ENCODE measurements at regions not wholly inside any gene's neighbourhood (a gene's known extent, or its start where the extent isn't known, plus 50 kb on each side); places are given as distances from the start of the nearest gene placed in this dataset.
"Not testable (repeated sequence)": the region's sequence is repeated elsewhere in the genome, so short reads cannot be mapped to it uniquely, and the experiment has no call there.

- no peak for ATAC-seq
These were observed 68.1 kb upstream of the GRXCR1 start for GRCh38 chr4:42824278-42824977.

- no peak for ATAC-seq
These were observed 71.3 kb upstream of the GRXCR1 start for GRCh38 chr4:42821230-42821629.

DNA sequence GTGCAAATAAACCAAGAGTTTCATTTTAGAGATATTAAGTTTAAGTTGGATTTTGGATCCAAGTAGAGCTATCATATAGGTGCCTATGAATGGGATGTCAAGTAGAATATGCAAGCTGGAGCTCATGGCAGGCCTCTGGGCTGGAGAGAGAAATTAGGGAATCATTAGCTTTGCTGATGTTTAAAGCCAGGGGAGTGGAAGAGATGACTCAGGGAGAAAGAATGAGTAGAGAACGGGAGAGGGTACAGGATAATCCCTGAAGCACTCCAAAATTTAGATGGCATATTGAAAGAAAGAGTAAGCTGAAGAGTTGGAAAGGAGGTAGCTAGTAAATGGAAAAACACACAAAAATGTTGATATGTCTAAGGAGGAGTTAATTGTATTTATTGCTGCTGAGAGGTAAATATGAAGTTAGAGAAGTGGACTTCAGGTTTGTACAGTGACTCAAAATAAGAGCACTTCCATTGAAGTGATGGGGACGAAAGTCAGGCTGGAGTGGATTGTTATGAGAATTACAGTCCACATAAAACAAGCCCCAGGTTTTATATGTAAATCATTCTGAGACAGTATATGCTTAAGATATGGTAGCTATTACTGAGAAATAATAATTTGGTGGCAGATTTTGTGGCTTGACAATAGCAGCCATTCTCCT, 72.5 kb upstream of the GRXCR1 start:
- no peak for ATAC-seq

GRCh38 chr4:42817913-42818312, 74.6 kb upstream of the GRXCR1 start:
- no peak for ATAC-seq

- no peak for ATAC-seq
These were observed 75.6 kb upstream of the GRXCR1 start for GRCh38 chr4:42816880-42817400.

- no peak for ATAC-seq
These were observed 76.2 kb upstream of the GRXCR1 start for GRCh38 chr4:42816189-42816879.

GRCh38 chr4:42809419-42810084, 83.0 kb upstream of the GRXCR1 start:
- no peak for ATAC-seq

DNA sequence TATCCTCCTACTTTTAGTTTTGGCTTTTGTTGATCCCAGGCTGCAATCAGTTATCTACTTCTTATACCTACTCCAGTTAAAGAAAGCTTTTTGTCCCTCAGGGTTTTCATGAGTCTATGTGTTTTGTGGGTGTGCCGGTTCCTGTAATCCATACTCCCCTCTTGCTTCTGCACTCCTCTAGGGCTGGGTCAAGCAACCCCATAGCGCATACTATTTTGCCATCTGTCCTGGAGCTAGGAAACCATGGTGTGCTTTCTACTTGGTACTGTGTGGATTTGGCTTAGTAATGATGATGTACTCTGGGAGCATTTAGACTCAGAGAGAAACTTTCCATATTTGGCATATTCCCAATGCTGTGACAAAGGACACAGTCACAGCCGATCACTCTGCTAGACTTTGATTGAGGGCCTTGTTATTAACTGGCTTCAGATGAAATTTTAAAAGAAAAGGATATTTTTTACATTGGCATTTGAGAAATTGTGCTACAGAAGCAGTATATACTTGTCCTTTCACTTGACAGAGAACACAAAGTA, 86.1 kb upstream of the GRXCR1 start:
- no peak for ATAC-seq

DNA sequence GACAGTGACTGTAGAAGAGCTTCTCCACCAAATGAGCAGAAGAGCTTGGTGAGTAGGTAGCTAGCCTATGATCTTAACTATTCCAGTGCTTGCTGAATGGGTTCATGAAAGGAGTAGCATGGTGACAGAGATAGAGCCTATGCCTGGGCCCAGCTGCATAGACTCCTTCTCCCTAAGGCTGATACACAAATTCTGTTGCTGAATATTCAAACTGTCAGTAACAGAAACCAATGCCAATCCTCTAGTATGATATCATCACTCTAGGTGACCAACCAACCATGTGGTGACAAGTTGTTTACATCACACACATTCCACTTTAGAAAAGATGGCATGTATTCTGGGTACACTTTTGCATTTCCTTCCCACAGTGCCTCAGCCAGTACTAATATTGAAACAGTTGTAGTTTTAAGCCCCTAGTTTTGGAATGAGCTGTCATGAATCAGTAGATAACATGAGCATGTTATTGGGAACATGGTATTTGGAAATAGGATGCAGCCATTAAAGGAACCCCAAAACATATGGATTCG, 103.4 kb upstream of the GRXCR1 start:
- no peak for ATAC-seq

DNA sequence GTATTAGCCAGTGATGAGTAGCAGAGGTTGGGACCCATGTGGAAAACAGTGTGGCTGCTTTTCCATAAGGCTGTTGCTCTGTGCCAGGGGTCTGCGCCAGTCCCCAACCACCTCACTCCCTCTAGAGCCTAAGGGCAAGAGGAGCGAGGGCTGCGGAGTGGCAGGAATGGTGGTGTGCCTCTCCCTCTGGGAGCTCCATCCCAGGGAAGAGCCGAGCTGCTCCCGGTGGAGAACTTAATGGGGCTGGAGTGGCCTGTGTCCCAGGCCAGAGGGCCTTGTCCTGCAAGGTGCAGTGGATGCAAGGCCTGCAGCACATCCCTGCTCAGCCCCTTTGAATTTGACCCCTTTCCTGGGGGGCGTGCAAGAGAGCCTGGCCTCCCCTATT, 105.4 kb upstream of the GRXCR1 start:
- ATAC-seq, result no peak

GRCh38 chr4:42786350-42787078, 106.0 kb upstream of the GRXCR1 start:
- ATAC-seq, result no peak

GRCh38 chr4:42785817-42786216, 106.7 kb upstream of the GRXCR1 start:
- ATAC-seq, result no peak

- ATAC-seq, result no peak
These were observed 111.2 kb upstream of the GRXCR1 start for GRCh38 chr4:42781315-42781714.

- no peak for ATAC-seq
These were observed 114.2 kb upstream of the GRXCR1 start for GRCh38 chr4:42778349-42778748.

DNA sequence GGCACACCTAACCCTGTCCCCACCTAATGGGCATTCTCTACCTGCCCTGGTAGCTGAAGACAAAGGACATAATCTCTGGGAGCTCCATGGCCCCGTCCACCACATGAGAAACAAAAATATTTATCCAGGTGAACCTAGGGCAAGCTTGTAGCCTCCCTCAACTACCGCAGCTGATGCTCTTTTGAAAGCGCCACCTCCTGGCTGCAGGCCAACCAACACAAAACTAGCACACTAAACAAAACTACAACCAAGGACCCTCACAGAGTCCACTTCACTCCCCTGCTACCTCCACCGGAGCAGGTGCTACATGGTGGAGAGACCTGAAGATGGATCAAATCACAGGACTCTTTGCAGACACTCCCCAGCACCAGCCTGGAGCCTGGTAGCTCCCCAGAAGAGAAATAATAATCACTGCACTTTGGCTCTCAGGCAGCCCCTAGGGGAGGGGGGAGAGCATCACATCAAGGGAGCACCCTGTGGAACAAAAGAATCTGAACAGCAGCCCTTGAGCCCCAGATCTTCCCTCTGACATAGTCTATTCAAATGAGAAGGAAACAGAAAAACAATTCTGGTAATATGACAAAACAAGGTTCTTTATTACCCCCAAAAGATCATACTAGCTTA, 111.3 kb upstream of the ATP8A1 start:
- ATAC-seq, result no peak

GRCh38 chr4:42767669-42768068, 110.8 kb upstream of the ATP8A1 start:
- no peak for ATAC-seq

GRCh38 chr4:42761804-42762203, 104.9 kb upstream of the ATP8A1 start:
- no peak for ATAC-seq

- not testable (repeated sequence) for ATAC-seq
These were observed 98.1 kb upstream of the ATP8A1 start for GRCh38 chr4:42754965-42755364.

GRCh38 chr4:42751587-42751986, 94.7 kb upstream of the ATP8A1 start:
- no peak for ATAC-seq

DNA sequence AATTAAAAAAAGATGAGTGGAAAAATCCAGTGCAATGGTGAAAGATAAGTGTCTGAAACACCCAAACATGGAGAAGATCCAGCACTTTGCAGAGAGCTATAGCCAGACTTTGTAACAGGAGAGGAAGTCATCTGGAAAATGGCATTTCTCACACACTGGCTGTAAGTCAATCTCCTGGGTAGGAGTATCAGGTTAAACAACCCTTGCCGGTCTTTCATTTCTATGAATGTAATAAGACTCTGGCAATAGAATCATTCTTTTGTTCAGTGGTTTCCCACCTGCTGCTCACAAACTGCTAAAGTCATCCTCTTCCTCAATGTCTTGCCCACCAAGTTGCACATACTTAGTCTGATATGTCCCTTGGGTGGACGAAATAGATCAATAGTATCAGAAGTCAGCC, 94.0 kb upstream of the ATP8A1 start:
- ATAC-seq, result no peak

DNA sequence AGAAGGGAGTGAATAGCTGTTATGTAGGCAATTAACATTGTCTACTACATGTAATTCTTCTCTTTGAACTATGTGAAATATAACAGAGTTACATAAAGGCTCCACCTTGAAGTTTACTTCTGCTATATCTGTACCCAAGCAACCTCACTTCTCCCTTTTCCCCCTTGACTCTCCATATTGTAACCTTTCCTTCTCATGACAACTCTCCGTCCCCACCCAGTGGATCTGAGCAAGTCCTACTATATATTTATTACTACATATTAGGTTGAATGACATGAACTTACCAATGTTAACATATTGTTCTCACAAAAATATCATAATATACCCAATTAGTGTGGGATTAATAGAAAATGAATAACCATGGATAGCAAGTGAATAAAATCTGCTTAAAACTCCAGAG, 93.2 kb upstream of the ATP8A1 start:
- peak in 1 of 2 donors; percentile 33 for ATAC-seq

DNA sequence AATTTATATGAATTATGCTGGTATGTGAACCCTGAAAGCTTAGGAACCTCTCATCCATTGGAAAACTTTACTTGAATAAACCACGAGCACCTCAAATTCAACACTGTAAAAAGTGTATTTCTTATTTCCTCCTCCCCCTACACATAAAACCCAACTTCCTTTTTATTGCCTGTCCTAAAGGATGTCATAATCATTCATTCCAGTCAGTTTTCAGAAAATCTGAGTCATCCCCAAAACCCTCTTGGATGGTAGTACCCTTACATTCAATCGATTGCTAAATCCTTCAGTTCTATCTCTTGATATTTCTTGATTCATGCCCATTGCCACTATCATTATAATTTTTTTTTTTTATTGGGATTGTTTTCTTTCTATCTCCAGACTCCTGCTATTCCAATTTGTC, 91.1 kb upstream of the ATP8A1 start:
- no peak for ATAC-seq
